Loucy (cell line): ENCODE measurements at regions not wholly inside any gene's neighbourhood (a gene's known extent, or its start where the extent isn't known, plus 50 kb on each side); places are given as distances from the start of the nearest gene placed in this dataset.

Experiments used
- EZH2phosphoT487 ChIP-seq: fragments of 200-600 bp; IDR thresholded peaks from 2 replicates; pipeline ENCODE4 v1.6.1; 2018; ENCODE audit warnings: antibody characterized with exemption, mild to moderate bottlenecking, moderate library complexity, borderline replicate concordance
- TF ChIP-seq, protein P1 (sequence below): fragments of 200-600 bp; sonication (generic); conservative IDR thresholded peaks from 2 replicates; pipeline ENCODE4 v1.5.1; 2014; ENCODE audit warnings: mild to moderate bottlenecking, antibody characterized with exemption, low read length

DNA sequence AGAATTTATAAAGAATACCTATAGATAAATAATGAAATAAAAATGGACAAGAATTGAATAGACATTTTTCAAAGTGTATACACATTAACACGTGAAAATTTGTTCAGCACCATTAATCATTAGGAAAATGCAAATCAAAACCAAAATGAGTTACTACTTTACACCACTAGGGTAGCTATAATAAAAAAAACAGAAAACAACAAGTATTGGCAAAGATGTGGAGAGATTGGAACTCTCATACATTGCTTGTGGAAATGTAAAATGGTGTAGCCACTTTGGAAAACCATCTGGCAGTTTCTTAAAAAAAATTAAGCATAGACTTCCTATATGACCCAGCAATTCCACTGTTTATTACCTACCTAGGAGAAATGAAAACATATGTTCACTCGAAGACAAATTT lies 172.8 kb upstream of the P2RY1 start:
- TF ChIP-seq, protein P1, sequence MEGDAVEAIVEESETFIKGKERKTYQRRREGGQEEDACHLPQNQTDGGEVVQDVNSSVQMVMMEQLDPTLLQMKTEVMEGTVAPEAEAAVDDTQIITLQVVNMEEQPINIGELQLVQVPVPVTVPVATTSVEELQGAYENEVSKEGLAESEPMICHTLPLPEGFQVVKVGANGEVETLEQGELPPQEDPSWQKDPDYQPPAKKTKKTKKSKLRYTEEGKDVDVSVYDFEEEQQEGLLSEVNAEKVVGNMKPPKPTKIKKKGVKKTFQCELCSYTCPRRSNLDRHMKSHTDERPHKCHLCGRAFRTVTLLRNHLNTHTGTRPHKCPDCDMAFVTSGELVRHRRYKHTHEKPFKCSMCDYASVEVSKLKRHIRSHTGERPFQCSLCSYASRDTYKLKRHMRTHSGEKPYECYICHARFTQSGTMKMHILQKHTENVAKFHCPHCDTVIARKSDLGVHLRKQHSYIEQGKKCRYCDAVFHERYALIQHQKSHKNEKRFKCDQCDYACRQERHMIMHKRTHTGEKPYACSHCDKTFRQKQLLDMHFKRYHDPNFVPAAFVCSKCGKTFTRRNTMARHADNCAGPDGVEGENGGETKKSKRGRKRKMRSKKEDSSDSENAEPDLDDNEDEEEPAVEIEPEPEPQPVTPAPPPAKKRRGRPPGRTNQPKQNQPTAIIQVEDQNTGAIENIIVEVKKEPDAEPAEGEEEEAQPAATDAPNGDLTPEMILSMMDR, result no peak
- no peak for TF ChIP-seq EZH2phosphoT487
